ENCODE measurements at regions not wholly inside any gene's neighbourhood (a gene's known extent, or its start where the extent isn't known, plus 50 kb on each side); places are given as distances from the start of the nearest gene placed in this dataset.
A peak's percentile ranks its signal among the peaks of the same experiment; 100 is the strongest.

GRCh38 chr6:20334334-20334733 lies 67.3 kb upstream of the E2F3 start:
- intact Hi-C loops (cut with DNase I): no loop called here

GRCh38 chr6:20334962-20335361 lies 66.7 kb upstream of the E2F3 start:
- DNase-seq (no peak), ATAC-seq (no peak)
- H3K4me1 ChIP-seq: peaks cover 0 to 15% (median 0%) of the 10 kb centered on the region in 12 donors
- peak overlapping the region in 1 of 12 donors; percentile 37 for H3K27ac ChIP-seq
- TF ChIP-seq POLR2A (IDR thresholded peaks at IDR 0.05): no peak
- no peak for TF ChIP-seq CTCF (IDR thresholded peaks at IDR 0.05)
- no peak overlapping the region for H3K4me3 ChIP-seq
- intact Hi-C loops (cut with DNase I): no loop called here
- WGBS, 4 donors: 67 to 85% (median 73%) methylated on average over 1 of the region's 1 CpG
- no peaks in the 10 kb centered on the region for H3K36me3 ChIP-seq
- H3K27me3 ChIP-seq: peaks cover 0 to 4% (median 0%) of the 10 kb centered on the region in 9 donors
- H3K9me3 ChIP-seq: no peaks in the 10 kb centered on the region

More at GRCh38 chr6:20334334-20334733, 67.3 kb upstream of the E2F3 start:
- H3K27me3 ChIP-seq: peaks cover 0 to 4% (median 0%) of the 10 kb centered on the region in 9 donors
- peak; percentile 64 to 94 (median 90) for ATAC-seq
- H3K4me3 ChIP-seq: peak overlapping the region in 9 of 12 donors; percentile 21 to 36 (median 33)
- H3K4me1 ChIP-seq: peaks cover 0 to 15% (median 0%) of the 10 kb centered on the region in 12 donors
- H3K9me3 ChIP-seq: no peaks in the 10 kb centered on the region
- 65 to 69% (median 67%) methylated on average over 8 of the region's 8 CpGs for WGBS, 4 donors
- peak in 4 of 5 donors; percentile 20 to 79 (median 42) for DNase-seq
- TF ChIP-seq CTCF (IDR thresholded peaks at IDR 0.05) (no peak), POLR2A (IDR thresholded peaks at IDR 0.05) (no peak)
- peak overlapping the region in 4 of 12 donors; percentile 7 to 60 (median 32) for H3K27ac ChIP-seq
- H3K36me3 ChIP-seq: no peaks in the 10 kb centered on the region

GRCh38 chr6:20335872-20336271 lies 65.8 kb upstream of the E2F3 start:
- ATAC-seq (no peak), DNase-seq (no peak)
- Histone ChIP-seq H3K36me3 (no peaks in the 10 kb centered on the region), H3K27me3 (peaks cover 0 to 4% (median 0%) of the 10 kb centered on the region in 9 donors), H3K4me3 (no peak overlapping the region), H3K27ac (peak overlapping the region in 1 of 12 donors; percentile 19), H3K4me1 (peaks cover 0 to 15% (median 0%) of the 10 kb centered on the region in 12 donors), H3K9me3 (no peaks in the 10 kb centered on the region)
- TF ChIP-seq CTCF (IDR thresholded peaks at IDR 0.05): no peak
- no peak for TF ChIP-seq POLR2A (IDR thresholded peaks at IDR 0.05)
- intact Hi-C loops (cut with DNase I): no loop called here
- WGBS, 4 donors: 34 to 52% (median 37%) methylated on average over 4 of the region's 4 CpGs

GRCh38 chr6:20338156-20338555 lies 63.5 kb upstream of the E2F3 start:
- DNase-seq (no peak), ATAC-seq (no peak)
- H3K4me3 ChIP-seq: no peak overlapping the region
- H3K9me3 ChIP-seq: no peaks in the 10 kb centered on the region
- H3K36me3 ChIP-seq: no peaks in the 10 kb centered on the region
- H3K4me1 ChIP-seq: peaks cover 0 to 15% (median 0%) of the 10 kb centered on the region in 12 donors
- 88 to 95% (median 92%) methylated on average over 2 of the region's 2 CpGs for WGBS, 4 donors
- no peak overlapping the region for H3K27ac ChIP-seq
- TF ChIP-seq CTCF (IDR thresholded peaks at IDR 0.05): no peak
- no peak for TF ChIP-seq POLR2A (IDR thresholded peaks at IDR 0.05)
- peaks cover 0 to under 1% (median 0%) of the 10 kb centered on the region in 9 donors for H3K27me3 ChIP-seq
- intact Hi-C loops (cut with DNase I): no loop called here

All from heart left ventricle (tissue), 16 donors.